OCI-LY1 (cell line): ENCODE measurements at regions not wholly inside any gene's neighbourhood (a gene's known extent, or its start where the extent isn't known, plus 50 kb on each side); places are given as distances from the start of the nearest gene placed in this dataset.

Experiments
- EZH2 ChIP-seq: fragments of 200-600 bp; sonication (generic), shearing (Covaris generic); IDR thresholded peaks from 2 replicates; pipeline ENCODE4 v1.8.0; 2017; ENCODE audit warnings: borderline replicate concordance, mixed run types, mild to moderate bottlenecking, antibody characterized with exemption, low read length, moderate library complexity, mixed read lengths
- TF ChIP-seq, protein P1 (sequence below): fragments of 200-600 bp; sonication (generic), shearing (Covaris generic); IDR thresholded peaks from 2 replicates; pipeline ENCODE4 v1.5.1; 2017; ENCODE audit warnings: mild to moderate bottlenecking, antibody characterized with exemption, low read length, moderate library complexity, mixed read lengths

DNA sequence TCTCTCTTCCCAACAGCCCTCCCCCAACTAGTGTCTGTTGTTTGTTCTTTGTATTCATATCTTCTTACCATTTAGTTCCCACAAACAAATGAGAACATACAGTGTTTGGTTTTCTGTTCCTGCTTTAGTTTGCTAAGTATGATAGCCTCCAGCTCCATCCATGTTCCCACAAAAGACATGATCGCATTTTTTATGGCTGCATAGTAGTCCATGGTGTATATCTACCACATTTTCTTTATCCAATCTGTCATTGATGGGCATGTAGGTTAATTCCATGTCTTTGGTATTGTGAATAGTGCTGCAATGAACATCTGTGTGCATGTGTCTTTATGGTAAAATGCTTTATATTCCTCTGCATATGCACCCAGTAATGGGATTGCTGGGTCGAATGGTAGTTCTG is 283.9 kb upstream of the FGF13 start:
- TF ChIP-seq, protein P1, sequence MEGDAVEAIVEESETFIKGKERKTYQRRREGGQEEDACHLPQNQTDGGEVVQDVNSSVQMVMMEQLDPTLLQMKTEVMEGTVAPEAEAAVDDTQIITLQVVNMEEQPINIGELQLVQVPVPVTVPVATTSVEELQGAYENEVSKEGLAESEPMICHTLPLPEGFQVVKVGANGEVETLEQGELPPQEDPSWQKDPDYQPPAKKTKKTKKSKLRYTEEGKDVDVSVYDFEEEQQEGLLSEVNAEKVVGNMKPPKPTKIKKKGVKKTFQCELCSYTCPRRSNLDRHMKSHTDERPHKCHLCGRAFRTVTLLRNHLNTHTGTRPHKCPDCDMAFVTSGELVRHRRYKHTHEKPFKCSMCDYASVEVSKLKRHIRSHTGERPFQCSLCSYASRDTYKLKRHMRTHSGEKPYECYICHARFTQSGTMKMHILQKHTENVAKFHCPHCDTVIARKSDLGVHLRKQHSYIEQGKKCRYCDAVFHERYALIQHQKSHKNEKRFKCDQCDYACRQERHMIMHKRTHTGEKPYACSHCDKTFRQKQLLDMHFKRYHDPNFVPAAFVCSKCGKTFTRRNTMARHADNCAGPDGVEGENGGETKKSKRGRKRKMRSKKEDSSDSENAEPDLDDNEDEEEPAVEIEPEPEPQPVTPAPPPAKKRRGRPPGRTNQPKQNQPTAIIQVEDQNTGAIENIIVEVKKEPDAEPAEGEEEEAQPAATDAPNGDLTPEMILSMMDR = no peak
- TF ChIP-seq EZH2 = no peak
